ENCODE measurements at regions not wholly inside any gene's neighbourhood (a gene's known extent, or its start where the extent isn't known, plus 50 kb on each side); places are given as distances from the start of the nearest gene placed in this dataset.

DNA sequence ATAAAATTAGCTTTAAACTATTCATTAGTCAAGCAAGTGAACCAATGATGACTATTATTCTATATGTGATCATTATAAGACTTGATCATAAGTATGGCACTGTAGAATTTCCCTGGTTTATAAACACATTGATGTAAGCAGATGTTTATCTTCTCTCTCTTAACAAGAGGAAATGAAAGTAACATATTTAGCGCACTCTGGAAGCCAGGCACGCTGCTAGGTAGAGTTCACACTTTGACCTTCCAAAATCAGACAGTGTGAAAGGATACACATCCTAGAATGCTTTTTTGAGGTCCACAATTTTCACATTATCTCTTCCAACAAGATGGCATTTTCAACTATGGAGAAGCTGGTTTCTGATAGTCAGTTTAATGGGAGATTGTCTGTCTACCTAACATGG lies 529.4 kb upstream of the IGFBP3 start:
- H3K27ac Mint-ChIP-seq (ENCODE audit: unreplicated experiment) = no peak overlapping the region
- CTCF ChIA-PET = interaction anchor here (1.3 kb wide), 1 partner anchor 35 kb away, joined by 3 read pairs; no protein-coding TSS in a partner anchor
- intact Hi-C loops (cut with micrococcal nuclease; ENCODE audit: unreplicated experiment) = no loop called here

DNA sequence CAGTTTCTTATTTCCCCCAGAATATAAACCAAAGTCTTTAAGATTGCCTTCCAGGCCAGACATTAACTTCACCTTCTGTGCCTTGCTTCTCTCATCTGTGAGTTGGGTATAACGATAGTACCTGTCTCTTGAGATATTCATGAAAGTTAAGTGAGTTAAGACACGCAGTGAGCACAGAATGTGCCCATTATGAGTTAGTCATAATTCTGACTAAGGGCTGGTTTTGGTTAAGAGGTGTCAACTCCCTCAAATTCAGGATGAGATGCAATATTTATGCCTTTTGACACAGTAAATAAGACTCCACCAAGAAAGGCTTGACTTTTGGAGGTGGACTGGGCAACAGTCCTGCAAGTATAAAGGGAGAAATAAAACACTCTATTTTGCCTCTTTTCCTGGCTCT lies 528.7 kb upstream of the IGFBP3 start:
- Mint-ChIP-seq H3K27ac (ENCODE audit: unreplicated experiment) (no peak overlapping the region), H3K4me3 (ENCODE audit: low read depth, unreplicated experiment) (no peak overlapping the region)

More for the DNA sequence above, 529.4 kb upstream of the IGFBP3 start:
- TF ChIP-seq, protein P1, sequence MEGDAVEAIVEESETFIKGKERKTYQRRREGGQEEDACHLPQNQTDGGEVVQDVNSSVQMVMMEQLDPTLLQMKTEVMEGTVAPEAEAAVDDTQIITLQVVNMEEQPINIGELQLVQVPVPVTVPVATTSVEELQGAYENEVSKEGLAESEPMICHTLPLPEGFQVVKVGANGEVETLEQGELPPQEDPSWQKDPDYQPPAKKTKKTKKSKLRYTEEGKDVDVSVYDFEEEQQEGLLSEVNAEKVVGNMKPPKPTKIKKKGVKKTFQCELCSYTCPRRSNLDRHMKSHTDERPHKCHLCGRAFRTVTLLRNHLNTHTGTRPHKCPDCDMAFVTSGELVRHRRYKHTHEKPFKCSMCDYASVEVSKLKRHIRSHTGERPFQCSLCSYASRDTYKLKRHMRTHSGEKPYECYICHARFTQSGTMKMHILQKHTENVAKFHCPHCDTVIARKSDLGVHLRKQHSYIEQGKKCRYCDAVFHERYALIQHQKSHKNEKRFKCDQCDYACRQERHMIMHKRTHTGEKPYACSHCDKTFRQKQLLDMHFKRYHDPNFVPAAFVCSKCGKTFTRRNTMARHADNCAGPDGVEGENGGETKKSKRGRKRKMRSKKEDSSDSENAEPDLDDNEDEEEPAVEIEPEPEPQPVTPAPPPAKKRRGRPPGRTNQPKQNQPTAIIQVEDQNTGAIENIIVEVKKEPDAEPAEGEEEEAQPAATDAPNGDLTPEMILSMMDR (IDR thresholded peaks at IDR 0.05; ENCODE audit: unreplicated experiment) = no peak
- no peaks in the 10 kb centered on the region for H3K4me1 Mint-ChIP-seq (ENCODE audit: low read depth, unreplicated experiment)
- H3K36me3 Mint-ChIP-seq (ENCODE audit: insufficient read depth, unreplicated experiment) = no peaks in the 10 kb centered on the region
- no peaks in the 10 kb centered on the region for H3K27me3 Mint-ChIP-seq (ENCODE audit: unreplicated experiment)
- no peak for DNase-seq
- no peak overlapping the region for H3K4me3 Mint-ChIP-seq (ENCODE audit: low read depth, unreplicated experiment)
- H3K9me3 Mint-ChIP-seq (ENCODE audit: low read depth, unreplicated experiment) = peaks cover 12% of the 10 kb centered on the region
- no TSS peak for BruUV-seq (replicated peaks)

DNA sequence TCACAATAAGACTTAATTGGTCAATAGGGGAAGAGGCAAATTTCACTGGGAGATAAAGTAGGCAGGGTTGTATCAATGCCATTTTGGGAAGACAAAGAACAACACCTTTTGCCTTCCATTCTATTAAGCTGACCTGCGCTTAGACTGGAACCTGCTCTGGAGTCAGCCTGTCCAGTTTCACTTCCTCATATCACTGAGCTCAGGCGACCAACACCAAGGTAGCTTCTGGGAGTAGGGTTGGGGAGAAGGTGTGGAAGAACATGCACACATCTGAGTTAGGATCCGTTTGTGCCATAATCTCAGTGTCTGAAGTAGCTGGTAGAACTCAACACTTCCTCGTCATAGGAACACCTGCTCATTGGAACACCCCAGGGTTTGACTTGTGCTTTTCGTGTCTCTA lies 527.4 kb upstream of the IGFBP3 start:
- no TSS peak for BruUV-seq (replicated peaks)
- no peak overlapping the region for H3K27ac Mint-ChIP-seq (ENCODE audit: unreplicated experiment)
- H3K9me3 Mint-ChIP-seq (ENCODE audit: low read depth, unreplicated experiment) = peaks cover 18% of the 10 kb centered on the region
- no peaks in the 10 kb centered on the region for H3K4me1 Mint-ChIP-seq (ENCODE audit: low read depth, unreplicated experiment)
- no peak for DNase-seq
- H3K4me3 Mint-ChIP-seq (ENCODE audit: low read depth, unreplicated experiment) = no peak overlapping the region
- H3K27me3 Mint-ChIP-seq (ENCODE audit: unreplicated experiment) = no peaks in the 10 kb centered on the region
- no peaks in the 10 kb centered on the region for H3K36me3 Mint-ChIP-seq (ENCODE audit: insufficient read depth, unreplicated experiment)
- CTCF ChIA-PET = no interaction called here
- TF ChIP-seq, protein P1 (IDR thresholded peaks at IDR 0.05; ENCODE audit: unreplicated experiment) = no peak
- intact Hi-C loops (cut with micrococcal nuclease; ENCODE audit: unreplicated experiment) = no loop called here

More for the DNA sequence above, 528.7 kb upstream of the IGFBP3 start:
- TF ChIP-seq, protein P1 (IDR thresholded peaks at IDR 0.05; ENCODE audit: unreplicated experiment) = no peak
- BruUV-seq (replicated peaks) = no TSS peak
- Mint-ChIP-seq H3K4me1 (ENCODE audit: low read depth, unreplicated experiment) (no peaks in the 10 kb centered on the region), H3K9me3 (ENCODE audit: low read depth, unreplicated experiment) (peaks cover 11% of the 10 kb centered on the region), H3K27me3 (ENCODE audit: unreplicated experiment) (no peaks in the 10 kb centered on the region), H3K36me3 (ENCODE audit: insufficient read depth, unreplicated experiment) (no peaks in the 10 kb centered on the region)
- DNase-seq = no peak
- intact Hi-C loops (cut with micrococcal nuclease; ENCODE audit: unreplicated experiment) = no loop called here
- CTCF ChIA-PET = interaction anchor here (1.3 kb wide), 1 partner anchor 35 kb away, joined by 3 read pairs; no protein-coding TSS in a partner anchor

- no TSS peak for BruUV-seq (replicated peaks)
These were observed 525.1 kb upstream of the IGFBP3 start for GRCh38 chr7:46446151-46446550.

More at GRCh38 chr7:46446151-46446550, 525.1 kb upstream of the IGFBP3 start:
- Mint-ChIP-seq H3K9me3 (ENCODE audit: low read depth, unreplicated experiment) (peaks cover 19% of the 10 kb centered on the region), H3K27me3 (ENCODE audit: unreplicated experiment) (no peaks in the 10 kb centered on the region), H3K4me1 (ENCODE audit: low read depth, unreplicated experiment) (no peaks in the 10 kb centered on the region), H3K4me3 (ENCODE audit: low read depth, unreplicated experiment) (no peak overlapping the region), H3K36me3 (ENCODE audit: insufficient read depth, unreplicated experiment) (no peaks in the 10 kb centered on the region), H3K27ac (ENCODE audit: unreplicated experiment) (no peak overlapping the region)
- CTCF ChIA-PET = no interaction called here
- DNase-seq = no peak
- TF ChIP-seq, protein P1 (IDR thresholded peaks at IDR 0.05; ENCODE audit: unreplicated experiment) = no peak
- intact Hi-C loops (cut with micrococcal nuclease; ENCODE audit: unreplicated experiment) = no loop called here

Data from Calu3 (cell line).